ENCODE measurements at regions not wholly inside any gene's neighbourhood (a gene's known extent, or its start where the extent isn't known, plus 50 kb on each side); places are given as distances from the start of the nearest gene placed in this dataset.

GRCh38 chr18:59758106-59758505 is 60.9 kb upstream of the CCBE1 start:
- no peak for FAIRE-seq
- no peaks in the 10 kb centered on the region for H3K27me3 ChIP-seq (ENCODE audit: control insufficient read depth, insufficient read depth, low read length)
- TF ChIP-seq CTCF (IDR thresholded peaks at IDR 0.05; ENCODE audit: borderline replicate concordance, extremely low read depth, insufficient read depth): no peak

GRCh38 chr18:59752666-59753065 is 55.4 kb upstream of the CCBE1 start:
- Histone ChIP-seq H3K36me3 (ENCODE audit: control insufficient read depth in 2 of 3, insufficient read depth in 3 of 3, low read length in 3 of 3) (no peaks in the 10 kb centered on the region), H3K4me1 (ENCODE audit: control insufficient read depth in 2 of 3, insufficient read depth in 2 of 3, low read depth in 1 of 3, low read length in 3 of 3) (no peaks in the 10 kb centered on the region), H3K27me3 (ENCODE audit: control insufficient read depth, insufficient read depth, low read length) (no peaks in the 10 kb centered on the region), H3K4me3 (ENCODE audit: low read length in 3 of 3) (no peak overlapping the region), H3K27ac (ENCODE audit: low read depth in 2 of 2, low read length in 2 of 2) (no peak overlapping the region), H3K9me3 (ENCODE audit: control insufficient read depth in 2 of 3, insufficient read depth in 1 of 3, low read length in 3 of 3) (no peaks in the 10 kb centered on the region), H3K9ac (ENCODE audit: low read length in 3 of 3) (no peak overlapping the region)
- intact Hi-C loops (cut with DNase I): no loop called here
- no peak for TF ChIP-seq CTCF (IDR thresholded peaks at IDR 0.05; ENCODE audit: borderline replicate concordance, extremely low read depth, insufficient read depth)
- FAIRE-seq: no peak
- DNase-seq: no peak

More at GRCh38 chr18:59758106-59758505, 60.9 kb upstream of the CCBE1 start:
- Histone ChIP-seq H3K4me3 (ENCODE audit: low read length in 3 of 3) (no peak overlapping the region), H3K9me3 (ENCODE audit: control insufficient read depth in 2 of 3, insufficient read depth in 1 of 3, low read length in 3 of 3) (no peaks in the 10 kb centered on the region), H3K27ac (ENCODE audit: low read depth in 2 of 2, low read length in 2 of 2) (no peak overlapping the region), H3K36me3 (ENCODE audit: control insufficient read depth in 2 of 3, insufficient read depth in 3 of 3, low read length in 3 of 3) (no peaks in the 10 kb centered on the region), H3K9ac (ENCODE audit: low read length in 3 of 3) (no peak overlapping the region), H3K4me1 (ENCODE audit: control insufficient read depth in 2 of 3, insufficient read depth in 2 of 3, low read depth in 1 of 3, low read length in 3 of 3) (no peaks in the 10 kb centered on the region)
- DNase-seq: peak in 1 of 5 donors; percentile 21
- intact Hi-C loops (cut with DNase I): no loop called here

GRCh38 chr18:59751186-59751585 is 54.0 kb upstream of the CCBE1 start:
- no peak for FAIRE-seq
- Histone ChIP-seq H3K36me3 (ENCODE audit: control insufficient read depth in 2 of 3, insufficient read depth in 3 of 3, low read length in 3 of 3) (no peaks in the 10 kb centered on the region), H3K9ac (ENCODE audit: low read length in 3 of 3) (no peak overlapping the region), H3K27ac (ENCODE audit: low read depth in 2 of 2, low read length in 2 of 2) (no peak overlapping the region), H3K4me1 (ENCODE audit: control insufficient read depth in 2 of 3, insufficient read depth in 2 of 3, low read depth in 1 of 3, low read length in 3 of 3) (no peaks in the 10 kb centered on the region), H3K9me3 (ENCODE audit: control insufficient read depth in 2 of 3, insufficient read depth in 1 of 3, low read length in 3 of 3) (no peaks in the 10 kb centered on the region), H3K27me3 (ENCODE audit: control insufficient read depth, insufficient read depth, low read length) (no peaks in the 10 kb centered on the region), H3K4me3 (ENCODE audit: low read length in 3 of 3) (no peak overlapping the region)
- TF ChIP-seq CTCF (IDR thresholded peaks at IDR 0.05; ENCODE audit: borderline replicate concordance, extremely low read depth, insufficient read depth): no peak
- DNase-seq: no peak
- intact Hi-C loops (cut with DNase I): no loop called here
